Astrocyte (in vitro differentiated cells and primary cell): ENCODE measurements at regions not wholly inside any gene's neighbourhood (a gene's known extent, or its start where the extent isn't known, plus 50 kb on each side); places are given as distances from the start of the nearest gene placed in this dataset.

Source experiments
- DNase-seq: peaks from one replicate; pipeline ENCODE4 v3.0.0-alpha.2; 2010; ENCODE audit warnings: low read depth
- FAIRE-seq: peaks from 2 replicates; lab custom pipeline; 2011; peaks lifted over from hg19 to GRCh38; lab: Jason Lieb, UNC
- H2AFZ ChIP-seq: 2 replicates; pipeline ENCODE4 v1.6.0; 2012; ENCODE audit warnings: low read depth, low read length, inconsistent platforms
- H3K27ac ChIP-seq: 2 replicates; pipeline ENCODE4 v1.5.1; 2011; ENCODE audit warnings: low read depth, low read length, inconsistent platforms
- H3K27me3 ChIP-seq: 2 replicates; pipeline ENCODE4 v1.6.0; 2011; ENCODE audit warnings: low read length, inconsistent platforms; ENCODE audit not compliant: insufficient read depth
- H3K36me3 ChIP-seq: 2 replicates; pipeline ENCODE4 v1.5.1; 2011; ENCODE audit warnings: low read length, inconsistent platforms; ENCODE audit not compliant: insufficient read depth
- H3K4me1 ChIP-seq: 2 replicates; pipeline ENCODE4 v1.5.1; 2011; ENCODE audit warnings: low read length, inconsistent platforms; ENCODE audit not compliant: insufficient read depth
- H3K4me2 ChIP-seq: 2 replicates; pipeline ENCODE4 v1.6.0; 2012; ENCODE audit warnings: low read length, inconsistent platforms
- H3K4me3 ChIP-seq: 2 replicates; pipeline ENCODE4 v1.5.1; 2011; ENCODE audit warnings: low read depth, mild to moderate bottlenecking, low read length, inconsistent platforms; ENCODE audit not compliant: insufficient read depth
- H3K79me2 ChIP-seq: 2 replicates; pipeline ENCODE4 v1.6.0; 2012; ENCODE audit warnings: mild to moderate bottlenecking, low read length, inconsistent platforms; ENCODE audit not compliant: insufficient read depth
- H3K9ac ChIP-seq: 2 replicates; pipeline ENCODE4 v1.6.0; 2012; ENCODE audit warnings: mild to moderate bottlenecking, low read length, inconsistent platforms
- H3K9me3 ChIP-seq: 2 replicates; pipeline ENCODE4 v1.5.1; 2012; ENCODE audit warnings: low read depth, mild to moderate bottlenecking, low read length, inconsistent platforms; ENCODE audit not compliant: insufficient read depth
- H4K20me1 ChIP-seq: 2 replicates; pipeline ENCODE4 v1.6.0; 2012; ENCODE audit warnings: low read length, inconsistent platforms; ENCODE audit not compliant: insufficient read depth
- H3K27ac Mint-ChIP-seq: one replicate; pipeline ENCODE4 v1.8.0; 2021; ENCODE audit warnings: mild to moderate bottlenecking, mixed read lengths; ENCODE audit not compliant: unreplicated experiment
- H3K27me3 Mint-ChIP-seq: one replicate; pipeline ENCODE4 v1.8.0; 2021; ENCODE audit warnings: low read depth, mixed read lengths; ENCODE audit not compliant: unreplicated experiment
- H3K36me3 Mint-ChIP-seq: one replicate; pipeline ENCODE4 v1.8.0; 2021; ENCODE audit warnings: low read depth, mixed read lengths; ENCODE audit not compliant: unreplicated experiment
- H3K4me1 Mint-ChIP-seq: one replicate; pipeline ENCODE4 v1.8.0; 2021; ENCODE audit warnings: low read depth, mixed read lengths; ENCODE audit not compliant: unreplicated experiment
- H3K4me3 Mint-ChIP-seq: one replicate; pipeline ENCODE4 v1.8.0; 2021; ENCODE audit warnings: mild to moderate bottlenecking, moderate library complexity, mixed read lengths; ENCODE audit not compliant: unreplicated experiment
- H3K9me3 Mint-ChIP-seq: one replicate; pipeline ENCODE4 v1.8.0; 2021; ENCODE audit warnings: mild to moderate bottlenecking, mixed read lengths; ENCODE audit not compliant: unreplicated experiment
- EZH2 ChIP-seq: IDR thresholded peaks from 2 replicates; pipeline ENCODE4 v1.6.1; 2012; ENCODE audit warnings: mild to moderate bottlenecking, low read length, inconsistent platforms; ENCODE audit not compliant: insufficient read depth
- TF ChIP-seq, protein P1 (sequence below): IDR thresholded peaks from 2 replicates; pipeline ENCODE4 v1.5.1; 2011; ENCODE audit warnings: low read depth, mild to moderate bottlenecking, inconsistent platforms, low read length, moderate library complexity; ENCODE audit not compliant: insufficient read depth

GRCh38 chr20:58103961-58104360, 124.5 kb downstream of the ANKRD60 start:
- H3K27ac ChIP-seq: no peak overlapping the region
- H3K27me3 ChIP-seq: no peaks in the 10 kb centered on the region
- no peak overlapping the region for H3K4me3 Mint-ChIP-seq
- H3K36me3 Mint-ChIP-seq: no peaks in the 10 kb centered on the region
- H3K79me2 ChIP-seq: no peaks in the 10 kb centered on the region
- H3K9ac ChIP-seq: no peak overlapping the region
- DNase-seq: no peak
- H3K4me3 ChIP-seq: no peak overlapping the region
- H3K4me2 ChIP-seq: no peak overlapping the region
- no peaks in the 10 kb centered on the region for H4K20me1 ChIP-seq
- peaks cover 10% of the 10 kb centered on the region for H3K9me3 Mint-ChIP-seq
- no peak for FAIRE-seq
- H2AFZ ChIP-seq: no peak overlapping the region
- peaks cover 3% of the 10 kb centered on the region for H3K9me3 ChIP-seq
- H3K27me3 Mint-ChIP-seq: peaks cover 33% of the 10 kb centered on the region
- H3K27ac Mint-ChIP-seq: no peak overlapping the region
- no peak for TF ChIP-seq EZH2
- TF ChIP-seq, protein P1, sequence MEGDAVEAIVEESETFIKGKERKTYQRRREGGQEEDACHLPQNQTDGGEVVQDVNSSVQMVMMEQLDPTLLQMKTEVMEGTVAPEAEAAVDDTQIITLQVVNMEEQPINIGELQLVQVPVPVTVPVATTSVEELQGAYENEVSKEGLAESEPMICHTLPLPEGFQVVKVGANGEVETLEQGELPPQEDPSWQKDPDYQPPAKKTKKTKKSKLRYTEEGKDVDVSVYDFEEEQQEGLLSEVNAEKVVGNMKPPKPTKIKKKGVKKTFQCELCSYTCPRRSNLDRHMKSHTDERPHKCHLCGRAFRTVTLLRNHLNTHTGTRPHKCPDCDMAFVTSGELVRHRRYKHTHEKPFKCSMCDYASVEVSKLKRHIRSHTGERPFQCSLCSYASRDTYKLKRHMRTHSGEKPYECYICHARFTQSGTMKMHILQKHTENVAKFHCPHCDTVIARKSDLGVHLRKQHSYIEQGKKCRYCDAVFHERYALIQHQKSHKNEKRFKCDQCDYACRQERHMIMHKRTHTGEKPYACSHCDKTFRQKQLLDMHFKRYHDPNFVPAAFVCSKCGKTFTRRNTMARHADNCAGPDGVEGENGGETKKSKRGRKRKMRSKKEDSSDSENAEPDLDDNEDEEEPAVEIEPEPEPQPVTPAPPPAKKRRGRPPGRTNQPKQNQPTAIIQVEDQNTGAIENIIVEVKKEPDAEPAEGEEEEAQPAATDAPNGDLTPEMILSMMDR: no peak
- peaks cover 20% of the 10 kb centered on the region for H3K4me1 ChIP-seq
- H3K36me3 ChIP-seq: no peaks in the 10 kb centered on the region
- peaks cover 10% of the 10 kb centered on the region for H3K4me1 Mint-ChIP-seq

GRCh38 chr20:58103517-58103904, 124.9 kb downstream of the ANKRD60 start:
- Mint-ChIP-seq H3K27ac (no peak overlapping the region), H3K9me3 (peaks cover 10% of the 10 kb centered on the region), H3K4me1 (peaks cover 8% of the 10 kb centered on the region), H3K27me3 (peaks cover 37% of the 10 kb centered on the region), H3K36me3 (no peaks in the 10 kb centered on the region), H3K4me3 (no peak overlapping the region)
- DNase-seq (no peak), FAIRE-seq (no peak)
- Histone ChIP-seq H3K4me3 (no peak overlapping the region), H3K4me2 (peak overlapping the region; percentile 33), H2AFZ (no peak overlapping the region), H3K27me3 (no peaks in the 10 kb centered on the region), H3K36me3 (no peaks in the 10 kb centered on the region), H3K79me2 (no peaks in the 10 kb centered on the region), H3K27ac (peak overlapping the region; percentile 36), H3K9me3 (peaks cover 3% of the 10 kb centered on the region), H3K9ac (no peak overlapping the region), H3K4me1 (peaks cover 17% of the 10 kb centered on the region), H4K20me1 (no peaks in the 10 kb centered on the region)
- TF ChIP-seq, protein P1: no peak
- no peak for TF ChIP-seq EZH2

GRCh38 chr20:58102744-58103516, 125.5 kb downstream of the ANKRD60 start:
- Histone ChIP-seq H3K4me1 (peaks cover 17% of the 10 kb centered on the region), H3K4me3 (no peak overlapping the region), H3K27me3 (no peaks in the 10 kb centered on the region), H3K27ac (peak overlapping the region; percentile 39), H3K36me3 (no peaks in the 10 kb centered on the region), H4K20me1 (no peaks in the 10 kb centered on the region), H3K9ac (no peak overlapping the region), H3K4me2 (peak overlapping the region; percentile 33), H3K79me2 (no peaks in the 10 kb centered on the region), H2AFZ (no peak overlapping the region), H3K9me3 (peaks cover 3% of the 10 kb centered on the region)
- TF ChIP-seq EZH2: no peak
- TF ChIP-seq, protein P1: no peak
- H3K27ac Mint-ChIP-seq: peak overlapping the region; percentile 82
- H3K9me3 Mint-ChIP-seq: peaks cover 10% of the 10 kb centered on the region
- no peaks in the 10 kb centered on the region for H3K36me3 Mint-ChIP-seq
- FAIRE-seq (no peak), DNase-seq (peak; percentile 82)
- peaks cover 43% of the 10 kb centered on the region for H3K27me3 Mint-ChIP-seq
- no peak overlapping the region for H3K4me3 Mint-ChIP-seq
- H3K4me1 Mint-ChIP-seq: peaks cover 8% of the 10 kb centered on the region
